GM19099 (cell line): ENCODE measurements at regions not wholly inside any gene's neighbourhood (a gene's known extent, or its start where the extent isn't known, plus 50 kb on each side); places are given as distances from the start of the nearest gene placed in this dataset.

Experiments used
- POLR2A ChIP-seq: IDR thresholded peaks from 3 replicates; pipeline ENCODE4 v1.6.1; 2011; ENCODE audit warnings: low read depth; ENCODE audit not compliant: insufficient read length; ENCODE audit errors: extremely low read depth

DNA sequence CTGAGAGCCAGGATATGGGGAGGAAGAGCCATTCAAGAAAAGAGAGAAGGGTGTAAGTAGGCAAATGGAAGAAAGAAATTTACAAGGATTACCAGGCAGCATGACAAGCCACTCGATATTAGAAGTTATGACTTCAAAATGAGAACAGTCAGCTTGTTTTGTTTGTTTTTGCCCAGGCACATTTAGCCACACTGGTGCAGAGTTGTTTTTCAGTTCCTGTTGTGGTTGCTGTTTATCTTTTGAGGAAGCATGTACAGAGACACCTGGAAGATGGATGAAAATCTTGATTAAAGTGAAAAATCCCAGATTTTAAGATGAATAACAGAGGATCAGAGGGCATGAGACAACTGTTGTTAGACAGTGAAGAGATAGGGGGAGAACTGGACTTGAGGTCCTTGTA lies 199.1 kb downstream of the MTRR start:
- TF ChIP-seq POLR2A: no peak

DNA sequence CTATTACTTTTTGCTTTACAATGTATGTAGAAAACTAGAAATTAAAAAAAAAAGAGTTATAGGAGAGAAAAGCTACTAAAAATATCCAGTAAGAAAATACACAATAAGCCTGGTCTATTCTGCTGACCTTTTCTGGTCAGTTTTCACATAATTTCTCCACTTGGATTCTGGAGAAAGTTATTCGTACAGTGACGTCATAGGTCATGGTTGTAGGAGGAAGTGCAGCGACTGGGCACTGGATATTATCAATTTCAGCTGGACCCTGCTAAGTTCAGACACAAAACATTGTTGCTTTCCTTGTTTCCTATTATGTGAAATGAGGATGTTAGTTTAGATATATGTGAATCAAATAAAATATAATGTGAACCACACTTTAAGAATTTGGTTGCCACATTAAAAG lies 201.2 kb downstream of the MTRR start:
- TF ChIP-seq POLR2A: no peak

DNA sequence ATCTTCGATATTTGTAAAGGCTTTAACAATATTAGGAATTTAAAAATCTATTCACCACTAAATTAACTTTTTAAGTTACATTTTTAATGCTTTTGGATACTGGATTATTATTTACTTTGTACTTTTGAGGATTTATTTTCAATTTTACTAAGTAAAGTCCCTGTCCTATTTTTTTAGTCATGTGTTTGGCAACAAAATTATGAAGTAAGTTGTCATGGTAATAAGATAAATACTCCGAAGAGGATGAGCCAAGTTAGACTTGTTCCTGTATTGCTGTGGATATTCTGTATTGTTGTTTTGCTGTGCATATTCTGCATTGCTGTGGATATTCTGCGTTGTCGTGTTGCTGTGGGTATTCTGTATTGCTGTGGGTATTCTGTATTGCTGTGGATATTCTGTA lies 210.1 kb downstream of the MTRR start:
- no peak for TF ChIP-seq POLR2A

DNA sequence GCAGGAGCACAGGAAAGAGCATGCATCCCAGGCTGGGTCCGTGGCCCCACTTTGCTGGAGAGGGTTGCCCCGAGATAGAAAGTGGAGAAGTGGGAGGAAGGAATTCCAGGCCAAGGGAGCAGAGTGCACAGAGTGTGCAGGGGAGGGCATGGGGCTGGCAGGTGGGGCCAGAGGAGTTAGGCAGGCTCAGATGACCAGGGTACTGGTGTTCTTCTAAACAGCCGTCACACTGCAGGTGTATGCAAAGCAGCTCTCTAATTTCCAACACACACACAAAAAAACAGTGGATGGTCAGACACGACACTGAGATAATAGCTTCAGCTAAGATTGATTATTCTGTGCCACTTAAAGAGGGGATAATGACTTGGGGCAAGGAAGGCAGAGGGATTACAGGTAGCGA lies 212.2 kb downstream of the MTRR start:
- TF ChIP-seq POLR2A: no peak

DNA sequence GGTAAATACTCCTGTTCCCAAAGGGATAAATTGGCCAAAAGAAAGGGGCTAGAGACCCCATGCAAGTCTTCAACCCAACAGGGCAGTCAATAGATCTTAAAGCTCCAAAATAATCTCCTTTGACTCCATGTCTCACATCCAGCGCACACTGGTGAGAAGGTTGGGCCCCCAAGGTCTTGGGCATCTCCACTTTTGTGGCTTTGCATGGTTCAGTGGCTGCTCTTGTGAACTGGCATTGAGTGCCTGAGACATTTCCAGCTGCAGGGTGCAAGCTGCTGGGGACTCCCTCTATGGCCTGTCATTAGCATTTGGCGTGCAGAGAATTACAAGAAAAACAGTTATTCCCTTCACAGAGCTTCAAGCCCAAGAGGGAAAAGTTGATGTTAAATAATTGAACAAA lies 224.7 kb downstream of the MTRR start:
- no peak for TF ChIP-seq POLR2A

DNA sequence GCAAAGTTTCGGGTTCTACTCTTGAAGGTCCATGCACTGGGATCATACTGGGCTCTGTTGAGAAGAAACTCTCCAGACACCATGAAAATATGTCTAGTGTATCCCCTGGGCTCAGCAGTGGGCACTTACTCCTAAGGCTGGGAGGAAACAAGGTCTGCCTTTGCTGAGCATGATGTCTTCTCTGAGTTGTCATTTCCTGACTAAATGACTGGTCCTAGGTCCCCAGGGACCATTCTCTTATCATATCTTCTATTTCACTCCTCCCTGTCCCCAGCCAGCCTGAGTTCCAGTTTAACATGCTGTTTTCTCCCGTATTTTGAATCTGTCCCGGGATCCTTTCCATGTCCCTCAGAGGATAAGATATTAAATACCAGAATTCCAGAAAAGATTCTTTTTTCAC lies 225.4 kb downstream of the MTRR start:
- no peak for TF ChIP-seq POLR2A

DNA sequence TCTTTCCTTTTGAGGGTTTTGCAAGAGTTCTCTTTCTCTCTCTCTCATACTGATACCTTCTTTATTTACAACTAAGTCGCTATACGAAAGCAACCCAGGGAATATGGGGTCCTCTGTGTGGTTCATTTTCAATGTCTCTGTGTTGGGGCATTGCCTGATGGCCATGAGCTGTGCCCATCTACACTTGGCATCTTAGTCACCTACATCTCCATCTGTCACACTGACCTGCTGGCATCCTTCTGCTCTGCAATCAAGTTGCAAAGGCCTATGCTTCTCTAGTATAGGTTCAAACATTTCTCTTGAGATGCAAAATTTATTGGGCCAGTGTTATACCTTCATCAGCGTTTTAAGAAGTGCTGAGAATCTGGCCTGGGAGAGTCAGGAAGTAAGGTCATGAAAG lies 228.2 kb downstream of the MTRR start:
- no peak for TF ChIP-seq POLR2A

DNA sequence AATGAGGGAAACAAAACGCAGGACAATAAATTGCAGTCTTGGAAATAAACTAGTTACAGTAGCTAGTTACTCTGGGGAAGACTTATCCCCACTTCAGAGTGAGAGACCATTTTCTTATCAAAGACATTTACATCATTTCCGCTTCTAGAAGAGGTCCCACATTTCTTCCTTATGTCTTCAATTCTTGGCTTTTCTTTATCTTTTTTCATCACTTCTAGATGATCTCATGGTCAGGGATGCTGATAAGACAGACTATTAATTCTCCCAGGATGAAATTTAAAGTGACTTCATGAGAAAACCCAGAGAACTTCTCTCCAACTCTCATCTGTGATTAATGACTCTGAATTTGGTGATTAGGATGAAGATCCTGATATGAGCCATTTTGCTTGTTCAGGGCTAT lies 229.1 kb downstream of the MTRR start:
- no peak for TF ChIP-seq POLR2A

DNA sequence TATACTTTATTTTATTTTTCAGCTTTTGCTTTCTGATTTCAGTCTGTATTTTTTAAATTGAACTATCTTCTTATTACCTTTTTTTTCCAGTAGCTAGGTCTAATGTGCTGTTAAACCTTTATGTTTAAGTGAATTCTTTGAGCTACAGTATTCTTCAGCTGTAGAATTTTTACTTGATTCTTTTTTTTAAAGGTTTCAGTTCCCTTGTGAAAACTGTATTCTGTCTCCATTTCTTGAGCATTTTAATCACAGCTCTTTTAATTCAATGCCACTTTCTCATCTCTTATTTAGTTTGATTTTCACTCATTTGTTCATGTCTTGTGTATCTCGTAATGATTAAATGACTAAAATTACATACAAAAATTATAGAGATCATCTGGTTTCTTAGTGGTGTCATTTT lies 233.8 kb downstream of the MTRR start:
- TF ChIP-seq POLR2A: no peak

DNA sequence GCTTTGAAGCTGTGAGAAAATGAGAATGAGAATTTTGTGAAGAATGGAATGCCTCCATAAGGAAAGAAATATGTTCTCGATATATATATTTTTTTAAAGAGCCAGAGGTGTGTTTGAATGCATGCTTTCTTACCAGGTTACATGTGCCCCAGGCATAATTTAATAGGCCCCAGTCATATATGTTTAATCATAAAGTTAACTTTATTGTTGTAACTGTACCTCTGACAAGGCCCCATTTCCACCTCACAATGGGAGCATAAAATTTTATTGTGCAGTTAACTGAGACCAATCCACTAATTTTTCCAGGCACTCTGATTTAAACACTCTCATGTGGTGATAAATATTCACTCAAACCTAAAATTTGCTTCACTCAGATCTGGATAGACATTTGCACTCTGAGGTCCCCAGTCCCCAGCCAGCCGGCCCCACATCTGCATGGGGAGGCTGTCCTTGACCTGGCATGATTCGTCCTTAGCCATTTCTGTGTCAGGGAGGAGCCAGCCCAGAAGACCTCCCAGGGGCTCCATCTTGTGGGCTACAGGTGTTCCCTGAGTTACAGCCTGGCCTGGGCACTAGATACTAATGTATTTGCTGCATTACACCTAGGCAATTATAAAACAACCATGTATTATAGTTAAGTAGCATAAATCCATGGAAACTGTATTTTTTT lies 245.8 kb downstream of the MTRR start:
- TF ChIP-seq POLR2A: no peak

DNA sequence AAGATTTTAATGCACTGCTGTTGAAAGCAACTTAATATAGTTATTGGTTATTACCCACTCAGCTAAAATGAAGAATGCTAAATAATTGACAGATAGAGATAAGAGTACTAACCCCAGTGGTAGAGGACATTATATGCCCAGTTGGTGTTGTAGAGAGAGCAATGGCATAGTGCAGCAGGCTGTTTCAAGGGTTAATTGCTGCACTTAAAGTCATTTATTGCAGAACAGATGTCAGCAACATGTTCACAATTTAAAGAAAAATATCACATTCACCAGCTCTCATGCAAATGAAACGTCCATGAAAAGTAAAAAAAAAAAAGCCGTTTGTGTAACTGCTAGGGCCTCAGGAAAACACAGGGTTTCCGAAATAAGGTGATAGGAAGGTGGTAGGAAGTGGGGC lies 254.6 kb downstream of the MTRR start:
- TF ChIP-seq POLR2A: no peak

DNA sequence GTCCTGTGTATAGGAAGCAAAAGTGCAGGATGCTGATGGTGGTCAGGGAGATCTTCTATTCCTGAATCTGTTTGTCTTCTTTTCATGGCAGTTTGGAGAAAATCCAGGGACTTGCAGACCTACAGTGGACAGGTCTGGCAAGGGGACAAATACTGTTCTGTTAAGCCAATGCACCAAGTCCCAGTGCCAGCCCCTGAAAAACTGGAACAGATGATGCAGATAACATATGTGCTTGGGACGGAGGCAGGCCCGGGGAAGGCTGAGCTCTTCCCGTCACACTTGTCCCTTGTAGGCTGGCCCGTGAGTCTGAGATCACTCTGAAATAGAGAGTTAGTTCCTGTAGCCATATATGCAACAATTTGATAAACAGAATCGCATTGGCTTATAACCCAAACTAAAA lies 265.7 kb downstream of the MTRR start:
- no peak for TF ChIP-seq POLR2A

DNA sequence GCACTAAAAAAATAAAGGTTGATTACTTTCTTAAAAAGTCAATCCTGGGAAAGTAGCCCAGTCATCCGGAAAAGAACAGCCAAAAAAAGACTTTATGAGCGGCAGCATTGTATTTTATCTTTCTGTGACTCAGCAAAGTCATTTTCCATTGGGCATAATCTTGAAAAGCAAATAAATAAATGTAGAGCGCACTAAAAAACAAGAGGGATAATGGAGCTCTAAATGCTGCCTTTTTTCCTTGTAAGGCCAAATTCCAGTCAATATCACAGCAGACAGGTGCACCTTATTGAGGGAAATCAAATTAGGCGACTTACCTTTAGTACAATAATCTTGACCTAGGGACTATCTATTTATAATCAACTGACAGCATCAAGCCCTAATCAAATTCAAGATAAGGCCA lies 266.8 kb downstream of the MTRR start:
- TF ChIP-seq POLR2A: no peak

DNA sequence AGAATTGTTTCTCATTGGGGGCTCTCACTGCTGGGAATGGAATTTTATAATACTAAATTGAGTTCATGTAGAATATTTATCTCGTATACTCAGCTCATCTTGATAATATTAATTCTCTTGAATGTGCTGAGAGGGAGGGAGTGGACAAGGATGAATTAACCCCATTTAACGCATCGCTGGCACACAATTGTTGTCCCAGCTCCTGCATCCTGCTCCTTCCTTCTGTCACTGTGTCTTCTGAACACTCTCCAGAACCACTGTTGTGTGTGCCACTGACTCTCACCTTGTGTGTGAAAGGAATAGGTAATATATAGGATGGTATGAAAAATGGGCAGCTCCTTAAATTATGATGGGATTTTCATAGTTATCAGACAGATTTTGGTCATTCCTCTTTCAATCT lies 267.3 kb downstream of the MTRR start:
- no peak for TF ChIP-seq POLR2A

DNA sequence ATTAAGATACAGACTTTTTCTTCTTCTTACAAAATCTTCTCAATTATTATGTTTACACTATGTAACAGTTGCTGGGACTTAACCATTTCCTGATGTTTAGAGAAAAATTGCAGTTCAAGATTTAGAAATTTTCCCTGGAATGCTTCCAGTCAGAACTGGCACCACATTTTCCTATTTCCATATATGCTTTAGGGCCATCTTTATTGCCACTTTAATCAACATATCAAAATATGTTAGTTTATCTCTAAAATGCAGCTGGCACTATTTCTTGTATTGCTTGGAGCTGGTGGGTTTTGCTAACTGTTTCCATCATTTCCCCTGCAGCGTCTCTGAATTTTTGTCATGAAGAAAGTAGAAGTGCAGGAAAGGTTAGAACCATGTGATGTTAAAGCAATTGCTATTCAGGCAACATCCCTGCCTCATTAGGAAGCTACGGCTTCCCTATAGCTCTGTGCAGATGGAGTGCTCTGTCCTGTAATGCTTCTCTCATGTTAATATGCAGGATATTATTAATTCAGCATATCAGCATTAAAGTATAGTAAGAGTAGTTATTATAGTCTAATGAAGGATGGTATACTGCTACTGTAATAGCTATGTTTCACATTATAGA lies 269.1 kb downstream of the MTRR start:
- TF ChIP-seq POLR2A: no peak

DNA sequence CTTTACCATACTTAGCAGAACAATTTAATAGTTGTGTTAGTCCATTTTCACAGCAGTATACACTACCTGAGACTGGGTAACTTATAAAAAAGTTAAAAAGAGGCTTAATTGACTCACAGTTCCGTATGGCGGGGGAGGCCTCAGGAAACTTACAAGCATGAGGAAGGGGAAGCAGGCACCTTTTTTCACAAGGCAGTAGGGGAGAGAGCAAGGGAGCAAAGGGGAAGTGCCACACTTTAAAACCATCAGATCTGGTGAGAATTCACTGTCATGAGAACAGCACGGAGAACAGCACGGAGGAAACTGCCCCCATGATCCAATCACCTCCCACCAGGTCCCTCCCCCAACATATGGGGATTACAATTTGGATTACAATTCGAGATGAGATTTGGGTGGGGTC lies 269.9 kb downstream of the MTRR start:
- no peak for TF ChIP-seq POLR2A

DNA sequence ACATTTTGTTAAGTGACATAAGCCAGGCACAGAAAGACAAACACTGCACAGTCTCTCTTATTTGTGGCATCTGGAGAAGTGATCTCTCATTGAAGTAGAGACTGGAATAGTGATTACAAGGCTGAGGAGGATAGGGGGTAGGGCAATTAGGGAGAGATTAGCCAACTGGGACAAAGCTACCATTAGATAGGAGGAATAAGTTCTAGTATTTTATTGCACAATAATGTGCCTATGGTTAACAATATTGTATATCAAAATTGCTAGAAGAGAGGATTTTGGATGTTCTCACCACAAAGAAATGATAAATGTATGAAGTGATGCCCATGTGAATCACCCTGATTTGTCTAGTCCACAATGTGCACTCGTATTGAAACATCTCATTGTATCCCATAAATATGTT lies 281.8 kb downstream of the MTRR start:
- no peak for TF ChIP-seq POLR2A

DNA sequence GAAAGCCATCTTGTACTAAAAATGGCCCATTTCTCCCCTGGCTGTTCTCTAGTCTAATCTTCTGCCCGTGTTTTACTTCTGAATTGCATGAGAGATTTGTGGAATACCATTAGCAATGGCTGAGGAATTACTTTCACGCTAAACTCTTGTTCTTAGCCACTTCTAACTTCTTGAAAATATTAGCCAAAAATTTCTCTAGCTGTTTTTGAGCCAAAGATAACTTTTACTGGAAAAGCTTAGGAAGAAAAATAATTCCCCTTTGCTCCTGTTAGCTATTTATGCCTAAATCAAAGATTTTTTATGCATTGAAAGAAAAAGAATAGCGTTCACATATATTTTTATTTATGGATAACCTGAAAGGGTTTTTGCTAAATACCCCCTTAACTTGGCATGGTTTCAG lies 287.8 kb downstream of the MTRR start:
- no peak for TF ChIP-seq POLR2A

DNA sequence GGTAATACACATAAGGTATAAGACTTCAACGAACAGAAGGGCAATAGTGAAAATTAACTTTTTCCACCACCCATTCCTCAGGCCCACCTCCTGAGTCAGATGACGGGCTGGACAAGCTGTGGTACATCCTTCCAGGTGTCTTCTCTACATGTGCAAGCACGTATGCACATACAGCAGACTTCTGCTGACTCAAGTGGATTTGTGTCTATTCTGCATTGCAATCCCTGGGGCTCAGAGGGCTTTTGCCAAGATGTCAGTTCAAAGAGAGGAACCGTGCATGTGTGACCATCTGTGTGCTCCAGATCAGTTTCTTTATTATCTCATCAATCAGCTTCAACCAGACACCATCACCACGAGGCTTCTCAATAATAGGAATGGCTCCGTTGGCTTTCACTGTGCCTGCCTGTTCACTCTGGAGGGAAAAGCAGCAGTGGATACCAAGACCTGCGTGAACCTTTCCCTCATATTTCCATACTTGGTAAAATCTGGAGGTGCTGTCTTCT lies 288.4 kb downstream of the MTRR start:
- TF ChIP-seq POLR2A: no peak
